H1 (cell line): ENCODE measurements at regions not wholly inside any gene's neighbourhood (a gene's known extent, or its start where the extent isn't known, plus 50 kb on each side); places are given as distances from the start of the nearest gene placed in this dataset.

Experiments
- CTCF ChIA-PET: fragments of 300-600 bp; sonication (Branson Sonifier 250); formaldehyde crosslinking; loops from one replicate; lab custom pipeline; 2021; ENCODE audit not compliant: partially characterized antibody; lab: Charles Lee
- POLR2A ChIA-PET: fragments of 300-600 bp; sonication (Branson Sonifier 250); formaldehyde crosslinking; loops from one replicate; lab custom pipeline; 2021; ENCODE audit warnings: inconsistent platforms; ENCODE audit not compliant: partially characterized antibody; lab: Charles Lee
- DNase-seq, 2 experiments: peaks; one replicate each; pipeline versions ENCODE4 v3.0.0 to v3.0.0-alpha.2; 2010 to 2022; ENCODE audit warnings: low spot score in 2 of 2, low read depth in 1 of 2, mixed read lengths in 1 of 2
- FAIRE-seq: peaks from 2 replicates; lab custom pipeline; 2011; peaks lifted over from hg19 to GRCh38; lab: Jason Lieb, UNC
- H2AFZ ChIP-seq: 2 replicates; pipeline ENCODE4 v1.8.1; 2012; ENCODE audit warnings: low read length, inconsistent platforms
- H2AK5ac ChIP-seq: 2 replicates; pipeline ENCODE4 v1.6.1; 2013; ENCODE audit warnings: low read depth, low read length
- H2BK120ac ChIP-seq: replicated peaks from 2 replicates; pipeline ENCODE3; 2013; ENCODE audit warnings: low read depth, low read length, inconsistent platforms
- H2BK12ac ChIP-seq: 2 replicates; pipeline ENCODE4 v1.6.1; 2013; ENCODE audit warnings: low read depth, low read length
- H2BK15ac ChIP-seq: 2 replicates; pipeline ENCODE4 v1.6.1; 2013; ENCODE audit warnings: low read length
- H2BK20ac ChIP-seq: 2 replicates; pipeline ENCODE4 v1.6.1; 2013; ENCODE audit warnings: low read length
- H2BK5ac ChIP-seq: 2 replicates; pipeline ENCODE4 v1.6.1; 2013; ENCODE audit warnings: low read depth, low read length
- H3K14ac ChIP-seq: 2 replicates; pipeline ENCODE4 v1.6.1; 2013; ENCODE audit warnings: inconsistent platforms; ENCODE audit not compliant: insufficient read length
- H3K18ac ChIP-seq: 2 replicates; pipeline ENCODE4 v1.6.1; 2013; ENCODE audit warnings: low read length; ENCODE audit errors: extremely low read depth
- H3K23ac ChIP-seq: 2 replicates; pipeline ENCODE4 v1.6.1; 2013; ENCODE audit warnings: inconsistent platforms; ENCODE audit not compliant: insufficient read length
- H3K23me2 ChIP-seq: 2 replicates; pipeline ENCODE4 v1.6.1; 2013; ENCODE audit warnings: low read depth, low read length
- H3K27ac ChIP-seq: 2 replicates; pipeline ENCODE4 v1.6.1; 2011; ENCODE audit warnings: low read depth, low read length, inconsistent platforms
- H3K27me3 ChIP-seq, 4 experiments: replicated peaks in 1 of 4; 1 replicate in 1 of 4; 2 replicates in 3 of 4; pipeline versions ENCODE4 v1.6.1 to v1.8.1; 2011 to 2013; ENCODE audit warnings: low read length in 3 of 4, mild to moderate bottlenecking in 3 of 4, inconsistent platforms in 2 of 4, mixed read lengths in 2 of 4, moderate library complexity in 1 of 4; ENCODE audit not compliant: control insufficient read depth in 3 of 4, insufficient read depth in 3 of 4; ENCODE audit errors: extremely low read depth in 1 of 4
- H3K36me3 ChIP-seq, 4 experiments: 2 replicates each; pipeline versions ENCODE4 v1.6.1 to v1.8.1; 2011 to 2013; ENCODE audit warnings: mild to moderate bottlenecking in 4 of 4, low read length in 3 of 4, moderate library complexity in 2 of 4, control low read depth in 1 of 4, inconsistent platforms in 1 of 4; ENCODE audit not compliant: insufficient read depth in 4 of 4, control insufficient read depth in 2 of 4
- H3K4ac ChIP-seq: replicated peaks from 2 replicates; pipeline ENCODE3; 2013; ENCODE audit warnings: low read length, low read depth, mixed read lengths, inconsistent platforms; ENCODE audit not compliant: insufficient read length
- H3K4me1 ChIP-seq, 4 experiments: replicated peaks in 1 of 4; 1 replicate in 1 of 4; 2 replicates in 3 of 4; pipeline versions ENCODE4 v1.6.1 to v1.8.1; 2011 to 2013; ENCODE audit warnings: low read length in 3 of 4, inconsistent platforms in 2 of 4, mixed read lengths in 1 of 4; ENCODE audit not compliant: insufficient read depth in 4 of 4, control insufficient read depth in 3 of 4
- H3K4me2 ChIP-seq, 2 experiments: 2 replicates each; pipeline versions ENCODE4 v1.6.1 to v1.8.1; 2011 to 2013; ENCODE audit warnings: low read depth in 2 of 2, low read length in 2 of 2, control low read depth in 1 of 2, inconsistent platforms in 1 of 2, mild to moderate bottlenecking in 1 of 2; ENCODE audit not compliant: insufficient read depth in 1 of 2
- H3K4me3 ChIP-seq, 4 experiments: fragments of 200-600, 300-600 bp in 1 of 4; sonication (generic), shearing (Covaris generic), sonication (Bioruptor Twin) in 1 of 4; 2 replicates each; pipeline versions ENCODE4 v1.5.1 to v1.8.1; 2011 to 2016; ENCODE audit warnings: low read length in 4 of 4, low read depth in 3 of 4, control low read depth in 2 of 4, inconsistent platforms in 2 of 4, mild to moderate bottlenecking in 2 of 4, mixed read lengths in 1 of 4, moderate library complexity in 1 of 4; ENCODE audit not compliant: insufficient read depth in 2 of 4; ENCODE audit errors: extremely low read depth in 1 of 4
- H3K56ac ChIP-seq: replicated peaks from 2 replicates; pipeline ENCODE3; 2013; ENCODE audit warnings: low read depth, mild to moderate bottlenecking, mixed read lengths, low read length, inconsistent platforms; ENCODE audit not compliant: insufficient read length
- H3K79me1 ChIP-seq: 2 replicates; pipeline ENCODE4 v1.6.1; 2013; ENCODE audit warnings: low read depth, low read length, control low read depth
- H3K79me2 ChIP-seq, 2 experiments: 2 replicates each; pipeline versions ENCODE4 v1.6.1 to v1.8.1; 2012 to 2013; ENCODE audit warnings: low read length in 2 of 2, mild to moderate bottlenecking in 2 of 2, inconsistent platforms in 1 of 2; ENCODE audit not compliant: insufficient read depth in 2 of 2, control insufficient read depth in 1 of 2
- H3K9ac ChIP-seq, 4 experiments: replicated peaks in 1 of 4; 1 replicate in 1 of 4; 2 replicates in 3 of 4; pipeline versions ENCODE4 v1.6.1 to v1.8.1; 2011 to 2013; ENCODE audit warnings: low read depth in 3 of 4, low read length in 3 of 4, control low read depth in 2 of 4, mild to moderate bottlenecking in 2 of 4, moderate library complexity in 2 of 4, inconsistent platforms in 1 of 4; ENCODE audit errors: extremely low read depth in 1 of 4
- H3K9me3 ChIP-seq, 2 experiments: 2 replicates each; pipeline versions ENCODE4 v1.6.1 to v1.8.1; 2012 to 2013; ENCODE audit warnings: mild to moderate bottlenecking in 2 of 2, moderate library complexity in 2 of 2, control low read depth in 1 of 2, inconsistent platforms in 1 of 2, low read depth in 1 of 2, low read length in 1 of 2, mixed read lengths in 1 of 2; ENCODE audit not compliant: insufficient read depth in 2 of 2
- H4K20me1 ChIP-seq, 2 experiments: replicated peaks in 1 of 2; 2 replicates each; pipeline versions ENCODE3 to v1.8.1; 2011 to 2013; ENCODE audit warnings: inconsistent platforms in 2 of 2, low read length in 2 of 2, mild to moderate bottlenecking in 1 of 2; ENCODE audit not compliant: insufficient read depth in 2 of 2, control insufficient read depth in 1 of 2
- H4K5ac ChIP-seq: 2 replicates; pipeline ENCODE4 v1.6.1; 2013; ENCODE audit warnings: low read length, low read depth, mixed read lengths, inconsistent platforms; ENCODE audit not compliant: insufficient read length
- H4K8ac ChIP-seq: 2 replicates; pipeline ENCODE4 v1.8.0; 2013; ENCODE audit warnings: mild to moderate bottlenecking, moderate library complexity, low read length, inconsistent platforms; ENCODE audit not compliant: insufficient read depth; ENCODE audit errors: extremely low read depth
- H4K91ac ChIP-seq: replicated peaks from 2 replicates; pipeline ENCODE3; 2013; ENCODE audit warnings: low read length, mixed read lengths, inconsistent platforms; ENCODE audit not compliant: insufficient read length
- BRCA1 ChIP-seq: IDR thresholded peaks from 2 replicates; pipeline ENCODE4 v1.6.1; 2012; ENCODE audit warnings: low read depth, low read length, improper control_type of control experiment
- CEBPB ChIP-seq: IDR thresholded peaks from 2 replicates; pipeline ENCODE4 v1.6.1; 2012; ENCODE audit warnings: low read depth, low read length
- CHD2 ChIP-seq: IDR thresholded peaks from 2 replicates; pipeline ENCODE4 v1.6.1; 2012; ENCODE audit warnings: low read length, improper control_type of control experiment
- CREB1 ChIP-seq: IDR thresholded peaks from 2 replicates; pipeline ENCODE4 v1.6.1; 2012; ENCODE audit warnings: inconsistent platforms
- EZH2 ChIP-seq: fragments of 200-600 bp; sonication (generic); IDR thresholded peaks from 2 replicates; pipeline ENCODE4 v1.7.1; 2012; ENCODE audit warnings: low read depth, mild to moderate bottlenecking, moderate library complexity, low read length, inconsistent platforms; ENCODE audit not compliant: severe bottlenecking
- HDAC6 ChIP-seq: IDR thresholded peaks from one replicate; pipeline ENCODE4 v1.7.1; 2012; ENCODE audit warnings: low read depth, mild to moderate bottlenecking, inconsistent platforms, low read length, moderate library complexity
- MAFK ChIP-seq: IDR thresholded peaks from 2 replicates; pipeline ENCODE4 v1.6.1; 2012; ENCODE audit warnings: low read depth, mild to moderate bottlenecking, improper control_type of control experiment, low read length
- RAD21 ChIP-seq, 2 experiments: IDR thresholded peaks in 1 of 2; conservative IDR thresholded peaks in 1 of 2; 2 replicates each; pipeline ENCODE4 v1.6.1; 2011; ENCODE audit warnings: low read depth in 2 of 2, low read length in 2 of 2, improper control_type of control experiment in 1 of 2, inconsistent platforms in 1 of 2, mild to moderate bottlenecking in 1 of 2, moderate library complexity in 1 of 2
- RFX5 ChIP-seq: IDR thresholded peaks from 2 replicates; pipeline ENCODE4 v1.6.1; 2011; ENCODE audit warnings: low read depth, low read length, improper control_type of control experiment, borderline replicate concordance
- SRF ChIP-seq: IDR thresholded peaks from 2 replicates; pipeline ENCODE4 v1.6.1; 2011; ENCODE audit warnings: mild to moderate bottlenecking, low read depth, low read length, moderate library complexity
- TAF7 ChIP-seq: optimal IDR thresholded peaks from 2 replicates; pipeline ENCODE3; 2011; ENCODE audit warnings: low read depth, mild to moderate bottlenecking, inconsistent platforms, low read length, moderate library complexity, borderline replicate concordance
- WGBS, 2 experiments: shearing (Covaris generic) in 1 of 2; methylation state at CpG; one replicate each; pipeline versions ENCODE4 v1.1.6 to v1.1.7; 2013 to 2015; ENCODE audit warnings: low lambda C conversion rate in 2 of 2, mixed read lengths in 2 of 2, inconsistent platforms in 1 of 2, low coverage in 1 of 2, missing lambda C conversion rate in 1 of 2; ENCODE audit not compliant: insufficient replicate concordance in 2 of 2, insufficient coverage in 1 of 2, insufficient read length in 1 of 2; ENCODE audit errors: extremely low coverage in 1 of 2, missing lambda C conversion rate in 1 of 2; 5-methylcytosine and 5-hydroxymethylcytosine counted together
- TF ChIP-seq, protein P1 (sequence below): IDR thresholded peaks from 2 replicates; pipeline ENCODE4 v1.6.1; 2011; ENCODE audit warnings: low read length, improper control_type of control experiment

DNA sequence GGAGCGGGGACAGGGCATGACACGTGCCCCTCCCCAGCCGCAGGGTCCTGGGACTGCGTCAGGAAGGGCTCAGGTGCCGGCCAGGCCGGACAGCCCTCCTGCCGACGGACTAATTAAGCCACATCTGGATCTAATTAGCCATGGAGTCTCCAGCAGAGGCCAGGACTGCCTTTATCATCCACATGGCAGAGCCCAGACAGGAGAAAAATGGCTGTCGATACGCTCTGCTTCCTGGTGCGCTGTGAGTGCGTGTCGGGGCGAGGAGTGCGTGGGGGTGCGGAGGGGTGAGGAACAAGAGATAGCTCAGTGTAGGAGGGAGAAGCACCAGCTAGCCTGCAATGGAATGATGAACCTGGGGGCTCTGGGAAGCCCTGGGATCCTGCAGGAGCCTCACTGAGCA lies 218.8 kb downstream of the IRF8 start:
- H3K27ac ChIP-seq, result no peak overlapping the region
- POLR2A ChIA-PET, result no interaction called here
- H3K27me3 ChIP-seq, result 0 out of 7 replicates have a peak, but pooled peaks cover 0 to 2% (median 0%) of the 10 kb centered on the region in 4 experiments
- no peaks in the 10 kb centered on the region for H3K36me3 ChIP-seq
- no peak overlapping the region for H2BK5ac ChIP-seq
- H4K20me1 ChIP-seq, result no peaks in the 10 kb centered on the region
- H2BK20ac ChIP-seq, result no peak overlapping the region
- H3K18ac ChIP-seq, result no peak overlapping the region
- H2AK5ac ChIP-seq, result no peak overlapping the region
- peaks cover 3% of the 10 kb centered on the region; the same call in 1 of the 2 replicates for H3K23me2 ChIP-seq
- H4K91ac ChIP-seq, result no peak overlapping the region
- no peak for TF ChIP-seq BRCA1
- no peak for TF ChIP-seq TAF7
- no peak for TF ChIP-seq CEBPB
- TF ChIP-seq HDAC6, result no peak
- no peak for TF ChIP-seq EZH2
- TF ChIP-seq CHD2, result no peak
- TF ChIP-seq SRF, result no peak
- no peak for TF ChIP-seq MAFK
- TF ChIP-seq RFX5, result no peak
- TF ChIP-seq, protein P1, sequence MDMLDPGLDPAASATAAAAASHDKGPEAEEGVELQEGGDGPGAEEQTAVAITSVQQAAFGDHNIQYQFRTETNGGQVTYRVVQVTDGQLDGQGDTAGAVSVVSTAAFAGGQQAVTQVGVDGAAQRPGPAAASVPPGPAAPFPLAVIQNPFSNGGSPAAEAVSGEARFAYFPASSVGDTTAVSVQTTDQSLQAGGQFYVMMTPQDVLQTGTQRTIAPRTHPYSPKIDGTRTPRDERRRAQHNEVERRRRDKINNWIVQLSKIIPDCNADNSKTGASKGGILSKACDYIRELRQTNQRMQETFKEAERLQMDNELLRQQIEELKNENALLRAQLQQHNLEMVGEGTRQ, result no peak
- TF ChIP-seq CREB1, result no peak
- no peak for TF ChIP-seq RAD21 (IDR thresholded peaks at IDR 0.05 in 1 of 2, conservative IDR thresholded peaks at IDR 0.05 in 1 of 2; ENCODE audit: low read depth in 2 of 2, low read length in 2 of 2)
- TF ChIP-seq, all 59 proteins: peak for 0
- Histone ChIP-seq H3K56ac (no peak overlapping the region), H2BK12ac (no peak overlapping the region; the same call in 1 of the 2 replicates), H4K8ac (peak overlapping the region; percentile 57; the same call in 1 of the 2 replicates), H2BK15ac (no peak overlapping the region), H3K9ac (no peak overlapping the region), H3K9me3 (no peaks in the 10 kb centered on the region), H3K14ac (no peak overlapping the region), H2AFZ (no peak overlapping the region; the same call in 1 of the 2 replicates), H3K79me1 (no peaks in the 10 kb centered on the region), H4K5ac (no peak overlapping the region), H3K4me1 (peaks cover 0 to 10% (median 1%) of the 10 kb centered on the region in 4 experiments; a peak in 2 of 7 replicates), H3K23ac (no peak overlapping the region), H3K4me2 (no peak overlapping the region), H3K4me3 (no peak overlapping the region), H2BK120ac (no peak overlapping the region), H3K4ac (no peak overlapping the region), H3K79me2 (no peaks in the 10 kb centered on the region)
- DNase-seq (no peak), FAIRE-seq (no peak)
- WGBS, 2 experiments, result 87% methylated on average over 16 of the region's 16 CpGs; no CpG with 5 or more reads in 1 of the 2 experiments
- CTCF ChIA-PET, result interaction anchor here (0.9 to 1.1 kb wide), 2 partner anchors 38 to 135 kb away, joined by 3 to 4 read pairs; no protein-coding TSS in a partner anchor
